Ascending aorta (tissue), 2 donors: ENCODE measurements at regions not wholly inside any gene's neighbourhood (a gene's known extent, or its start where the extent isn't known, plus 50 kb on each side); places are given as distances from the start of the nearest gene placed in this dataset.

Source experiments
- DNase-seq, 2 donors: peaks; one replicate each; pipeline ENCODE4 v3.0.0-alpha.2; 2019; ENCODE audit warnings: low spot score in 2 of 2
- H3K27ac ChIP-seq, 2 donors: fragments of 200-600 bp; sonication (generic); one replicate each; pipeline ENCODE4 v1.5.1; 2016 to 2017; ENCODE audit warnings: mild to moderate bottlenecking in 1 of 2
- H3K27me3 ChIP-seq: fragments of 200-600 bp; sonication (generic); one replicate; pipeline ENCODE4 v1.5.1; 2017
- H3K36me3 ChIP-seq, 2 donors: fragments of 200-600 bp; sonication (generic); one replicate each; pipeline ENCODE4 v1.5.1; 2016
- H3K4me1 ChIP-seq, 2 donors: fragments of 200-600 bp; sonication (generic); one replicate each; pipeline ENCODE4 v1.5.1; 2016 to 2017; ENCODE audit warnings: mild to moderate bottlenecking in 1 of 2
- H3K4me3 ChIP-seq, 2 donors: fragments of 200-600 bp; sonication (generic); one replicate each; pipeline ENCODE4 v1.5.1; 2016 to 2017; ENCODE audit warnings: mild to moderate bottlenecking in 1 of 2
- H3K9me3 ChIP-seq, 2 donors: fragments of 200-600 bp; sonication (generic); one replicate each; pipeline ENCODE4 v1.5.1; 2016
- CTCF ChIP-seq, 3 experiments: fragments of 200-600 bp in 2 of 3; fragments of 450-650 bp in 1 of 3; sonication (generic) in 2 of 3; IDR thresholded peaks; one replicate each; pipeline ENCODE4 v1.5.1; 2016 to 2019; ENCODE audit warnings: antibody characterized with exemption in 3 of 3, mild to moderate bottlenecking in 1 of 3, moderate library complexity in 1 of 3
- intact Hi-C: fragments of 100-400 bp; cut with DNase I; formaldehyde crosslinking; loops from one replicate; pipeline ENCODE4 v1.15.1; 2023

GRCh38 chr17:34850964-34851363, 110.3 kb downstream of the CCT6B start:
- H3K36me3 ChIP-seq, result no peaks in the 10 kb centered on the region
- H3K9me3 ChIP-seq, result no peaks in the 10 kb centered on the region
- intact Hi-C loops, result no loop called here
- DNase-seq, result no peak
- H3K4me1 ChIP-seq, result no peaks in the 10 kb centered on the region
- no peaks in the 10 kb centered on the region for H3K27me3 ChIP-seq
- no peak overlapping the region for H3K4me3 ChIP-seq
- TF ChIP-seq CTCF (IDR thresholded peaks at IDR 0.05), result no peak
- no peak overlapping the region for H3K27ac ChIP-seq

- intact Hi-C loops, result no loop called here
Observed at GRCh38 chr17:34850023-34850422, 111.2 kb downstream of the CCT6B start.

GRCh38 chr17:34847938-34848337, 113.3 kb downstream of the CCT6B start:
- Histone ChIP-seq H3K36me3 (no peaks in the 10 kb centered on the region), H3K27me3 (no peaks in the 10 kb centered on the region), H3K9me3 (no peaks in the 10 kb centered on the region), H3K4me3 (no peak overlapping the region), H3K4me1 (no peaks in the 10 kb centered on the region), H3K27ac (no peak overlapping the region)
- intact Hi-C loops, result no loop called here
- TF ChIP-seq CTCF (IDR thresholded peaks at IDR 0.05), result no peak
- no peak for DNase-seq

More at GRCh38 chr17:34850023-34850422, 111.2 kb downstream of the CCT6B start:
- H3K27me3 ChIP-seq, result no peaks in the 10 kb centered on the region
- DNase-seq, result no peak
- TF ChIP-seq CTCF (IDR thresholded peaks at IDR 0.05), result no peak
- no peaks in the 10 kb centered on the region for H3K9me3 ChIP-seq
- no peaks in the 10 kb centered on the region for H3K4me1 ChIP-seq
- no peaks in the 10 kb centered on the region for H3K36me3 ChIP-seq
- H3K27ac ChIP-seq, result no peak overlapping the region
- no peak overlapping the region for H3K4me3 ChIP-seq

GRCh38 chr17:34845296-34845695, 116.0 kb downstream of the CCT6B start:
- intact Hi-C loops, result no loop called here
- Histone ChIP-seq H3K4me3 (no peak overlapping the region), H3K9me3 (no peaks in the 10 kb centered on the region), H3K36me3 (no peaks in the 10 kb centered on the region), H3K4me1 (no peaks in the 10 kb centered on the region), H3K27ac (no peak overlapping the region), H3K27me3 (no peaks in the 10 kb centered on the region)
- no peak for DNase-seq
- no peak for TF ChIP-seq CTCF (IDR thresholded peaks at IDR 0.05)

- DNase-seq, result no peak
- Histone ChIP-seq H3K27me3 (no peaks in the 10 kb centered on the region), H3K4me3 (no peak overlapping the region), H3K27ac (no peak overlapping the region), H3K36me3 (no peaks in the 10 kb centered on the region), H3K4me1 (no peaks in the 10 kb centered on the region), H3K9me3 (no peaks in the 10 kb centered on the region)
- intact Hi-C loops, result no loop called here
- TF ChIP-seq CTCF (IDR thresholded peaks at IDR 0.05), result no peak
Observed at GRCh38 chr17:34843682-34844081, 117.6 kb downstream of the CCT6B start.

- Histone ChIP-seq H3K27me3 (no peaks in the 10 kb centered on the region), H3K36me3 (no peaks in the 10 kb centered on the region), H3K27ac (no peak overlapping the region), H3K9me3 (no peaks in the 10 kb centered on the region), H3K4me1 (no peaks in the 10 kb centered on the region), H3K4me3 (no peak overlapping the region)
- intact Hi-C loops, result no loop called here
- DNase-seq, result no peak
- no peak for TF ChIP-seq CTCF (IDR thresholded peaks at IDR 0.05)
Observed at GRCh38 chr17:34842235-34842634, 119.0 kb downstream of the CCT6B start.
